ENCODE measurements at regions not wholly inside any gene's neighbourhood (a gene's known extent, or its start where the extent isn't known, plus 50 kb on each side); places are given as distances from the start of the nearest gene placed in this dataset.

DNA sequence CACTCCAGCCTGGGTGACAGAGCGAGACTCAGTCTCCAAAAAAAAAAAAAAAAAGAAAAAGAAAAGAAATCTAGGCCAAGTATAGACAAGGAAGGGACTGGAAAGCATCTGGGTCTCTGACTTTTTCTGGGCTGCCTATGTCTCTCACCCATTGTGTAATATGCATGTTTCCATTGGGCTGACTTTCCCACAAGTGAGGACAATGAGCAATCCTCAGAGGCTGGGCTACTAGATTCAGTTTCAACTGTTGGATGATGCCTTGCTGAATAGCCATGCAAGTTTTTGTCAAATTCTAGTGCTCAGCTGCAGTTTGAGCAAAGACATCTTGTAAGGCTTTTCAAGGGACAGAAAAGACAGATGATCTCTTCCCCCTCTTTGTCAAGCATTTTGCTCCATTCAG is 82.1 kb downstream of the PHAX start:
- Histone ChIP-seq H3K56ac (ENCODE audit: insufficient read length, low read depth, low read length) (no peak overlapping the region), H2AK5ac (ENCODE audit: insufficient read length, low read length) (no peak overlapping the region), H3K14ac (ENCODE audit: insufficient read depth, low read length) (no peak overlapping the region), H3K79me2 (ENCODE audit: insufficient read depth, low read length) (no peaks in the 10 kb centered on the region), H2BK5ac (ENCODE audit: insufficient read length, low read length) (no peak overlapping the region), H3K79me1 (ENCODE audit: insufficient read depth, low read depth, low read length, poor library complexity, severe bottlenecking) (no peaks in the 10 kb centered on the region), H3K18ac (ENCODE audit: insufficient read length, low read depth, low read length) (no peak overlapping the region), H3K27ac (ENCODE audit: insufficient read length, low read depth, low read length) (no peak overlapping the region), H3K4me1 (ENCODE audit: insufficient read depth, low read length) (peaks cover 5% of the 10 kb centered on the region; the same call in 1 of the 2 replicates), H2BK20ac (ENCODE audit: low read depth, low read length, poor library complexity, severe bottlenecking) (no peak overlapping the region), H3K27me3 (ENCODE audit: insufficient read depth, low read length) (no peaks in the 10 kb centered on the region), H3K4ac (ENCODE audit: low read depth, low read length) (no peak overlapping the region), H4K5ac (ENCODE audit: insufficient read length, low read depth, low read length) (no peak overlapping the region), H3K23ac (ENCODE audit: insufficient read length, low read depth, low read length) (no peak overlapping the region), H3K23me2 (ENCODE audit: insufficient read length, low read depth, low read length, poor library complexity, severe bottlenecking) (no peaks in the 10 kb centered on the region), H4K8ac (replicated peaks; ENCODE audit: insufficient read length, low read depth, low read length) (no peak overlapping the region), H3K9me3 (ENCODE audit: control insufficient read depth, low read depth, low read length) (no peaks in the 10 kb centered on the region), H2AFZ (ENCODE audit: low read length) (no peak overlapping the region), H3K4me2 (ENCODE audit: insufficient read depth, insufficient read length, low read length) (no peak overlapping the region), H2BK120ac (ENCODE audit: low read depth, low read length, poor library complexity, severe bottlenecking) (no peak overlapping the region), H3T11ph (ENCODE audit: low read length) (no peak overlapping the region), H3K9ac (ENCODE audit: extremely low read depth, insufficient read length, low read length) (no peak overlapping the region), H2BK12ac (ENCODE audit: insufficient read length, low read depth, low read length) (no peak overlapping the region), H4K91ac (ENCODE audit: insufficient read length, low read depth, low read length) (no peak overlapping the region), H4K20me1 (ENCODE audit: control insufficient read depth, insufficient read depth, insufficient read length) (no peaks in the 10 kb centered on the region), H2BK15ac (ENCODE audit: low read depth, low read length) (no peak overlapping the region)
- no peaks in the 10 kb centered on the region; the same call in 1 of the 2 replicates for H3K27me3 Mint-ChIP-seq (ENCODE audit: low read depth)
- no peak overlapping the region for H3K27ac Mint-ChIP-seq
- no peak for DNase-seq
- WGBS (ENCODE audit: extremely low coverage, insufficient read length, low lambda C conversion rate): no CpG with 5 or more reads among the region's 1 CpG
- no peak for TF ChIP-seq CTCF (conservative IDR thresholded peaks at IDR 0.05)
- peaks cover 20 to 31% of the 10 kb centered on the region in 2 experiments for H3K4me1 Mint-ChIP-seq
- H3K36me3 Mint-ChIP-seq (ENCODE audit: insufficient read depth in 1 of 3, low read depth in 3 of 3): no peaks in the 10 kb centered on the region
- no peak overlapping the region for H3K4me3 Mint-ChIP-seq
- H3K9me3 Mint-ChIP-seq: no peaks in the 10 kb centered on the region; a peak in 1 of 5 replicates
